ENCODE measurements at regions not wholly inside any gene's neighbourhood (a gene's known extent, or its start where the extent isn't known, plus 50 kb on each side); places are given as distances from the start of the nearest gene placed in this dataset.

DNA sequence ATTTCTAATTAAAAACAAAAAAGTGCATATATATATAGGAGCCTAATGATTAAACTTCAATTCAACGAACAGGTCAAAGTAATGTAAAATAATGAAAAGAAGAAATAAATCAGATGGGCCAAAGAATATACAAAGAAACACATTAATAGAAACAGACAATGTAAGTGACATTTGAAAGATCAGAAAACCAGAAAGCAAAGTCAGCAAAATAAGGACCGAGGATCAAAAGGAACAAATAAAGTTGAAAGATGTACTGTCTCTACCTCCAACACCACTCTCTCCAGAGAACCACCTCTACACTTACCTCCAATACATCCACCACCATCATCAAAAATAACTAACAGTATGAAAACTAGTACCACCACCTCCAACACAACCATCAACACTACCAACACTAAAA lies 1226.3 kb upstream of the NCAM2 start:
- no peak for DNase-seq (ENCODE audit: low read depth)
- Histone ChIP-seq H3K36me3 (ENCODE audit: control insufficient read depth, insufficient read depth, low read length) (no peaks in the 10 kb centered on the region), H3K4me3 (ENCODE audit: low read depth, low read length) (no peak overlapping the region), H3K27me3 (ENCODE audit: control insufficient read depth, insufficient read depth, low read length) (no peaks in the 10 kb centered on the region)
- TF ChIP-seq, protein P1, sequence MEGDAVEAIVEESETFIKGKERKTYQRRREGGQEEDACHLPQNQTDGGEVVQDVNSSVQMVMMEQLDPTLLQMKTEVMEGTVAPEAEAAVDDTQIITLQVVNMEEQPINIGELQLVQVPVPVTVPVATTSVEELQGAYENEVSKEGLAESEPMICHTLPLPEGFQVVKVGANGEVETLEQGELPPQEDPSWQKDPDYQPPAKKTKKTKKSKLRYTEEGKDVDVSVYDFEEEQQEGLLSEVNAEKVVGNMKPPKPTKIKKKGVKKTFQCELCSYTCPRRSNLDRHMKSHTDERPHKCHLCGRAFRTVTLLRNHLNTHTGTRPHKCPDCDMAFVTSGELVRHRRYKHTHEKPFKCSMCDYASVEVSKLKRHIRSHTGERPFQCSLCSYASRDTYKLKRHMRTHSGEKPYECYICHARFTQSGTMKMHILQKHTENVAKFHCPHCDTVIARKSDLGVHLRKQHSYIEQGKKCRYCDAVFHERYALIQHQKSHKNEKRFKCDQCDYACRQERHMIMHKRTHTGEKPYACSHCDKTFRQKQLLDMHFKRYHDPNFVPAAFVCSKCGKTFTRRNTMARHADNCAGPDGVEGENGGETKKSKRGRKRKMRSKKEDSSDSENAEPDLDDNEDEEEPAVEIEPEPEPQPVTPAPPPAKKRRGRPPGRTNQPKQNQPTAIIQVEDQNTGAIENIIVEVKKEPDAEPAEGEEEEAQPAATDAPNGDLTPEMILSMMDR (IDR thresholded peaks at IDR 0.05; ENCODE audit: insufficient read depth, low read length, poor library complexity, severe bottlenecking) = no peak

DNA sequence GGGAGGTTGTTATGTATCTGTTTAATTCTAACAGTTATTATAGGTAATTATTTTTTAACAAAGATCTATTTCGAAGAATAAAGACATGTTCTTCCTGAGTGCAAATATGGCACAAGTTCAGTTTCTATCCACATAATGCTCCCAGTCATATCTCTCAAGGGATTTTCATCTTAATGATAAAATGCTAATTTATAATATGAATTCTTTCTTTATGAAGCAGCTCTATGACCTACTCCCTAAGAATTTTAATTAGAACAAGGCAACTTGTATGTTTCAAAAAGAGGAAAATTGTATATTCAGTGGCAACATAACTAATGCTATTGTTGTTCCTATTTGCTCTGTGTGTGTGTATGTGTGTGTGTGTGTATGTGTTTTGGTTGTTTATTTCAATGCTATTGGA lies 1222.1 kb upstream of the NCAM2 start:
- no peaks in the 10 kb centered on the region for H3K27me3 ChIP-seq (ENCODE audit: control insufficient read depth, insufficient read depth, low read length)
- H3K36me3 ChIP-seq (ENCODE audit: control insufficient read depth, insufficient read depth, low read length) = no peaks in the 10 kb centered on the region
- no peak for DNase-seq (ENCODE audit: low read depth)
- H3K4me3 ChIP-seq (ENCODE audit: low read depth, low read length) = no peak overlapping the region
- TF ChIP-seq, protein P1 (IDR thresholded peaks at IDR 0.05; ENCODE audit: insufficient read depth, low read length, poor library complexity, severe bottlenecking) = no peak

DNA sequence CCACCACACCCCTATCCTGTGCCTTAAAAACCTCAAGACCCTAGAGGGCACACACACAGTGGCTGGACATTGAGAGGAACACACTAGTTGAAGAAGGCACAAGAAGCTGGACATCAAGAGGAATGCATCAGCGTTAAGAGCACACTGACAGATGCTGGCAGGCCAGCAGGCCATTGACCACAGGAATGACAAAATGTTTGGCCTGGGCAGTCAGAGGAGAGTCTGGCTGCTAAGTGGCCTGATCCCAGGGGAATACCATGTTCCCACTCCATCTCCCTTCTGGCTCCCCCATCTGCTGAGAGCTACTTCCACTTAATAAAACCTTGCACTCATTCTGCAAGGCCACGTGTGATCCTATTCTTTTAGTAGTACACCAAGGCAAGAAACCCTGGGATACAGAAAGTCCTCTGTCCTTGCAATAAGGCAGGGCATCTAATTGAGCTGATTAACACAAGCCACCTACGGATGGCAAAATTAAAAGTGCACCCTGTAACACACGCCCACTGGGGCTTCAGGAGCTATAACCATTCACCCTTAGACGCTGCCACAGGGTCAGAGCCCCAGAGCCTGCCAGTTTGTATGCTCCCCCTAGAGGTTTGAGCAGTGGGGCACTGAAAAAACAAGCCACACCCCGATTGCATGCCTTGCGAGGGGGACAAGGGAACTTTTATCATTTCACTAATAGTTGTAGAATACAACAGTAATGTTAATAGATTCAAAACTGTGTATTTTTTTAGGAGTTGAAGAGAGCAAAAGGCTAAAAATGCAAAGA lies 1216.1 kb upstream of the NCAM2 start:
- TF ChIP-seq, protein P1 (IDR thresholded peaks at IDR 0.05; ENCODE audit: insufficient read depth, low read length, poor library complexity, severe bottlenecking) = no peak
- no peaks in the 10 kb centered on the region for H3K27me3 ChIP-seq (ENCODE audit: control insufficient read depth, insufficient read depth, low read length)
- DNase-seq (ENCODE audit: low read depth) = no peak

DNA sequence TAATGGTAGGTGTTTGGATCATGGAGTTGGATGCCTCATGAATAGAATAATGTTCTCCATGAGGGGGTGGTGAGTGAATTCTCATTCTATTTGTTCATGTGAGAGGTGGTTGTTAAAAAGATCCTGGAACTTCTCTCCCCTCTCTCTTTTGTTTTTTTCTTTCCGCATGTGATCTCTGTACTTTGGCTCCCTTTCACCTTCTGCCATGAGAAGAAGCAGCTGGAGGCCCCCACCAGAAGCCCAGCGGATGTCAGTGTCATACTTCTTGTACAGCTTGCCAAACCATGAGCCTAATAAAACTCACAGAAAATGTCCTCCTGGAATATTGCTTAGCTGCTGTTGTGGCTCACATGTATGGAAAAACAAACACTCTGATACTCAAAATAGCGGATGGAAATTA lies 1212.3 kb upstream of the NCAM2 start:
- H3K36me3 ChIP-seq (ENCODE audit: control insufficient read depth, insufficient read depth, low read length) = no peaks in the 10 kb centered on the region
- no peaks in the 10 kb centered on the region for H3K27me3 ChIP-seq (ENCODE audit: control insufficient read depth, insufficient read depth, low read length)
- TF ChIP-seq, protein P1 (IDR thresholded peaks at IDR 0.05; ENCODE audit: insufficient read depth, low read length, poor library complexity, severe bottlenecking) = no peak
- H3K4me3 ChIP-seq (ENCODE audit: low read depth, low read length) = no peak overlapping the region
- no peak for DNase-seq (ENCODE audit: low read depth)

More for the DNA sequence above, 1216.1 kb upstream of the NCAM2 start:
- H3K4me3 ChIP-seq (ENCODE audit: low read depth, low read length) = no peak overlapping the region
- no peaks in the 10 kb centered on the region for H3K36me3 ChIP-seq (ENCODE audit: control insufficient read depth, insufficient read depth, low read length)

DNA sequence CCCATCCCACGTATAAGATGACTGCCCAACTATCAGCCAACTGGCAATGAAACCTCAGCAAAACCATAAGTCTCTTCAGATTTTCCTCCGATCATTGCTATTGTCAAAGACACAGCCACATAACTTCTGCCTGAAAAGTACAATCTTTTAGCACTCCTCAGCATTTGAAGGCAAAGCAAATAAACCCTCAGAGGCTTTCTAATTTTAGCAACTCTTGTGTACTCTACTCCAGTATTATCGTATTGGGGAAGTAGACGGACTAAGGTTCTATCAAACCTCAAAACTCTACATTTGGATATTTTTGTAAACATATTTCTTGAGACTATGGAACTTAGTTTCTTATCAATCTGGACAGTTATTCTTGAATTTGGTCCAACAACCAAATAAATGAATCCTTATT lies 1206.2 kb upstream of the NCAM2 start:
- no peaks in the 10 kb centered on the region for H3K36me3 ChIP-seq (ENCODE audit: control insufficient read depth, insufficient read depth, low read length)
- H3K27me3 ChIP-seq (ENCODE audit: control insufficient read depth, insufficient read depth, low read length) = no peaks in the 10 kb centered on the region
- DNase-seq (ENCODE audit: low read depth) = no peak
- TF ChIP-seq, protein P1 (IDR thresholded peaks at IDR 0.05; ENCODE audit: insufficient read depth, low read length, poor library complexity, severe bottlenecking) = no peak
- H3K4me3 ChIP-seq (ENCODE audit: low read depth, low read length) = no peak overlapping the region

DNA sequence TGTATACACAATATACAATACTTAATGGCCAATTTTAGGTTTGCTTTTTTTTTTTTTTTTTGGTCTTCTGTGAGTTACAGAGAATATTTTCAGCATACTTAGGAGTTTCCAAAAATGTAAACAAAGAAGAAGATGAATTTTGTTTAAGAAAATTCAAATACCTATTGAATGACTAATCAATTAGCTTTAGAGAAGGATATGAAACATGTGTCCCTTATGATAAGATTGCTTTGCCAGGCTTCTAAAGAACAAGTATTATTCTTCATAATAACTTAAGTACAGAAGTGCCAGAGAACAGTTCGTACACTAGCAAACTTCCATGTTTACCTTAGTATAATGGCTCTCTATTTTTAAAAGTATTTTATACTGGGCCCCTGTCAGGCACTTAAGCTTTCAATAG lies 1191.0 kb upstream of the NCAM2 start:
- TF ChIP-seq, protein P1 (IDR thresholded peaks at IDR 0.05; ENCODE audit: insufficient read depth, low read length, poor library complexity, severe bottlenecking) = no peak
- no peak overlapping the region for H3K4me3 ChIP-seq (ENCODE audit: low read depth, low read length)
- DNase-seq (ENCODE audit: low read depth) = no peak

More for the DNA sequence above, 1191.0 kb upstream of the NCAM2 start:
- no peaks in the 10 kb centered on the region for H3K27me3 ChIP-seq (ENCODE audit: control insufficient read depth, insufficient read depth, low read length)
- H3K36me3 ChIP-seq (ENCODE audit: control insufficient read depth, insufficient read depth, low read length) = no peaks in the 10 kb centered on the region
